Mucosa of rectum (tissue), 2 donors: ENCODE measurements at regions not wholly inside any gene's neighbourhood (a gene's known extent, or its start where the extent isn't known, plus 50 kb on each side); places are given as distances from the start of the nearest gene placed in this dataset.

Source experiments
- H3K27ac ChIP-seq, 2 donors: one replicate each; pipeline ENCODE4 v1.7.0; 2013; ENCODE audit warnings: inconsistent platforms in 2 of 2, low read depth in 2 of 2, low read length in 2 of 2
- H3K27me3 ChIP-seq, 2 donors: one replicate each; pipeline ENCODE4 v1.7.0; 2013; ENCODE audit warnings: low read length in 2 of 2; ENCODE audit not compliant: control insufficient read depth in 2 of 2, insufficient read depth in 2 of 2
- H3K36me3 ChIP-seq, 2 donors: one replicate each; pipeline ENCODE4 v1.7.0; 2013; ENCODE audit warnings: low read length in 2 of 2; ENCODE audit not compliant: control insufficient read depth in 2 of 2, insufficient read depth in 2 of 2
- H3K4me1 ChIP-seq, 2 donors: one replicate each; pipeline ENCODE4 v1.7.0; 2013; ENCODE audit warnings: low read length in 2 of 2, mild to moderate bottlenecking in 1 of 2; ENCODE audit not compliant: control insufficient read depth in 2 of 2, insufficient read depth in 2 of 2
- H3K4me3 ChIP-seq, 2 donors: one replicate each; pipeline ENCODE4 v1.7.0; 2013; ENCODE audit warnings: low read length in 2 of 2
- H3K9ac ChIP-seq, 2 donors: one replicate each; pipeline ENCODE4 v1.7.0; 2013; ENCODE audit warnings: low read length in 2 of 2, low read depth in 1 of 2, mild to moderate bottlenecking in 1 of 2
- H3K9me3 ChIP-seq, 2 donors: one replicate each; pipeline ENCODE4 v1.7.0; 2013; ENCODE audit warnings: low read length in 2 of 2; ENCODE audit not compliant: control insufficient read depth in 2 of 2
- donor health status: healthy.
- donor health status: Normal muscosa, but diverticular disease.

- Histone ChIP-seq H3K27ac (no peak overlapping the region), H3K36me3 (no peaks in the 10 kb centered on the region), H3K9ac (no peak overlapping the region), H3K9me3 (no peaks in the 10 kb centered on the region), H3K4me3 (no peak overlapping the region), H3K27me3 (no peaks in the 10 kb centered on the region), H3K4me1 (no peaks in the 10 kb centered on the region)
Observed at GRCh38 chr6:154649721-154650120, 83.5 kb upstream of the SCAF8 start.

DNA sequence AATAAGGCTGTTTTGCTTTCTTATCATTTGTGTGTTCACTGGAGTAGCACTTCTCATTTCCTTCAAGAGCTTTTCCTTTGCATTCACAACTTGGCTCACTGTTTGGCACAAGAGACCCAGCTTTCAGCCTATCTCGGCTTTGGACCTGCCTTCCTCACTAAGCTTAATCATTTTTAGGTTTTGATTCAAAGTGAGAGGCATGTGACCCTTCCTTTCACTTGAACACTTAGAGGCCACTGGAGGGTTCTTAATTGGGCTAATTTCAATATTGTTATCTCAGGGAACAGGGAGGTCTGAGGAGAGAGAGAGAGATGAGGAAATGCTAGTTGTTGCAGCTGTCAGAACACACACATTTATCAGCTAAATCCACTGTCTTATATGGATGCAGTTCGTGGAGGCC is 82.9 kb upstream of the SCAF8 start:
- Histone ChIP-seq H3K27me3 (no peaks in the 10 kb centered on the region), H3K9ac (no peak overlapping the region), H3K4me1 (no peaks in the 10 kb centered on the region), H3K4me3 (no peak overlapping the region), H3K36me3 (no peaks in the 10 kb centered on the region), H3K27ac (no peak overlapping the region), H3K9me3 (no peaks in the 10 kb centered on the region)

DNA sequence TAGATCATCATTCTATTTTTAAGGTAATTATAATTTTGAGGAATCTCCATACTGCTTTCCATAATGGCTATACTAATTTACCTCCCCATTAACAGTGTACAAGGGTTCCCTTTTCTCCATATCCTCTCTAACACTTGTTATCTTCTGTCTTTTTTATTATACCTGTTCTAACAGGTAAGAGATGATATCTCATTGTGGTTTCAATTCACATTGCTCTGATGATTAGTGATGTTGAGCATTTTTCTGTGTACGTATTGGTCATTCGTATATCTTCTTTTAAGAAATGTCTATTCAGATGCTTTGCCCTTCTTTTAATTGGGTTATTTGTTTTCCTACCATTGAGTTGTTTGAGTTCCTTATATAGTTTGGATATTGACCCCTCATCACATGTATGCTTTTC is 81.6 kb upstream of the SCAF8 start:
- Histone ChIP-seq H3K4me3 (no peak overlapping the region), H3K9me3 (no peaks in the 10 kb centered on the region), H3K27ac (no peak overlapping the region), H3K27me3 (no peaks in the 10 kb centered on the region), H3K9ac (no peak overlapping the region), H3K36me3 (no peaks in the 10 kb centered on the region), H3K4me1 (no peaks in the 10 kb centered on the region)

- Histone ChIP-seq H3K4me3 (no peak overlapping the region), H3K9ac (no peak overlapping the region), H3K4me1 (no peaks in the 10 kb centered on the region), H3K36me3 (no peaks in the 10 kb centered on the region), H3K9me3 (no peaks in the 10 kb centered on the region), H3K27ac (no peak overlapping the region), H3K27me3 (no peaks in the 10 kb centered on the region)
Observed at GRCh38 chr6:154653385-154653784, 79.8 kb upstream of the SCAF8 start.

- Histone ChIP-seq H3K36me3 (no peaks in the 10 kb centered on the region), H3K27me3 (no peaks in the 10 kb centered on the region), H3K4me3 (no peak overlapping the region), H3K27ac (no peak overlapping the region), H3K4me1 (no peaks in the 10 kb centered on the region), H3K9me3 (no peaks in the 10 kb centered on the region), H3K9ac (no peak overlapping the region)
Observed at GRCh38 chr6:154653853-154654252, 79.4 kb upstream of the SCAF8 start.

- no peaks in the 10 kb centered on the region for H3K9me3 ChIP-seq
- H3K27ac ChIP-seq, result no peak overlapping the region
- no peak overlapping the region for H3K9ac ChIP-seq
- H3K27me3 ChIP-seq, result no peaks in the 10 kb centered on the region
- H3K4me3 ChIP-seq, result no peak overlapping the region
- no peaks in the 10 kb centered on the region for H3K4me1 ChIP-seq
- H3K36me3 ChIP-seq, result no peaks in the 10 kb centered on the region
Observed at GRCh38 chr6:154656660-154657059, 76.6 kb upstream of the SCAF8 start.

DNA sequence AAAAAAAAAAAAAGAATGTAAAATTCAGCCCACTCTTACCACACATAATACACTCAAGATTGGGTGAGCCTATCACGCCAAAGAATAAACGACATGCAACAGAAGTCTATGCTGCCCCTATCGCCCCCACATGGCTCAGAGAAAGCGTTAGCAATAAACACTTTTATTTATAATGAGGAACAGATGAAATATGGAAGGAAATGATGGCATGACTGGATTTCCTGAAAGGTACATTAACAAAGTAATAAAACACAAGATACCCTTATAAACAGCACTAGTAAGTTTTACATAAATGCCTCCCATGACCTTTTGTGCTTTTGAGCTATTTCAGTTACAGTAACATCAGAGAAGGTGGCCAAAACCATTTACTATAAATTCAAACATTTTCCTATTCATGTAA is 71.4 kb upstream of the SCAF8 start:
- H3K4me1 ChIP-seq, result no peaks in the 10 kb centered on the region
- H3K36me3 ChIP-seq, result no peaks in the 10 kb centered on the region
- no peak overlapping the region for H3K4me3 ChIP-seq
- H3K27me3 ChIP-seq, result no peaks in the 10 kb centered on the region
- no peak overlapping the region for H3K9ac ChIP-seq
- H3K9me3 ChIP-seq, result no peaks in the 10 kb centered on the region
- no peak overlapping the region for H3K27ac ChIP-seq

GRCh38 chr6:154664287-154664686 is 68.9 kb upstream of the SCAF8 start:
- no peak overlapping the region for H3K4me3 ChIP-seq

DNA sequence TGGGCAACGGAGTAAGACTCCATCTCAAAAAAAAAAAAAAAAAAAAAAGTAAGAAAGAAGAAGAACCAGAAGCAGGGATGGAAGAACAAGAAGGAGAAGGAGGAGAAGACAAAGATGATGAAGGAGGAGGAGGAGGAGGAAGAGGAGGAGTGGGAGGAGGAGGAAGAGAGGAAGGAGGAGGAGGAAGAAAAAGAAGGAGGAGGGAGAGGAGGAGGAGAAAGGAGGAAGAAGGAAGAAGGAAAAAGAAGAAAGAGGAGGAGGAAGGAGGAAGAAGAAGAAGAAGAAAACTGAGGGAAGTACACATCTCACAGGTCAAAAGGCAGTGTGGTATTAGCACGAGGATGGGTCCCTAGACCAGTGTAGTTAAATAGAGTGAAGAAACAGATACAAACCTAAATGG is 65.1 kb upstream of the SCAF8 start:
- Histone ChIP-seq H3K4me3 (no peak overlapping the region), H3K27ac (no peak overlapping the region), H3K27me3 (no peaks in the 10 kb centered on the region), H3K9ac (no peak overlapping the region), H3K9me3 (no peaks in the 10 kb centered on the region), H3K4me1 (no peaks in the 10 kb centered on the region), H3K36me3 (no peaks in the 10 kb centered on the region)

More at GRCh38 chr6:154664287-154664686, 68.9 kb upstream of the SCAF8 start:
- Histone ChIP-seq H3K27ac (no peak overlapping the region), H3K4me1 (no peaks in the 10 kb centered on the region), H3K9ac (no peak overlapping the region), H3K36me3 (no peaks in the 10 kb centered on the region), H3K9me3 (no peaks in the 10 kb centered on the region), H3K27me3 (no peaks in the 10 kb centered on the region)

GRCh38 chr6:154672086-154672485 is 61.1 kb upstream of the SCAF8 start:
- H3K9ac ChIP-seq, result no peak overlapping the region
- no peaks in the 10 kb centered on the region for H3K4me1 ChIP-seq
- H3K4me3 ChIP-seq, result no peak overlapping the region
- no peaks in the 10 kb centered on the region for H3K9me3 ChIP-seq
- no peaks in the 10 kb centered on the region for H3K27me3 ChIP-seq
- no peaks in the 10 kb centered on the region for H3K36me3 ChIP-seq
- H3K27ac ChIP-seq, result no peak overlapping the region

DNA sequence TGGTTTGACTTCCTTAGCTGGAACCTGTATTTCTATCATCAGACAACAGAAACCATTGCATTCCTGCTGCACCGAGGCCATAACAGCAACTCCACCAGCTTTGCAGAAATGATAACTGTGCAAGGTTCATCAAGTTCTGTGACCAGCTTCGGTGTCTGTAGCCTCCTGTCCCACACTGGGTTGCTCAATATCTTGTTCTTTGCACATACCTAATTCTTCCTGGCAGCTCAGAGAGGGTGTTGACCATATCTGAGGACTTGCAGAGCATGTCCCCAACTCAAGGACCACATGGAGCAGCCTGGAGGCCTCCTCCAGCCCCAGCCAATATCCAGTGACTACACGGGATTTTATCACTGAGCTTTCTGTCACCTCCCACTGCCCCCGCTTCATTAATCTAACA is 59.3 kb upstream of the SCAF8 start:
- Histone ChIP-seq H3K9ac (no peak overlapping the region), H3K9me3 (no peaks in the 10 kb centered on the region), H3K4me1 (no peaks in the 10 kb centered on the region), H3K4me3 (no peak overlapping the region), H3K36me3 (no peaks in the 10 kb centered on the region), H3K27ac (no peak overlapping the region), H3K27me3 (no peaks in the 10 kb centered on the region)
